Adrenal gland (tissue), 5 donors: ENCODE measurements at regions not wholly inside any gene's neighbourhood (a gene's known extent, or its start where the extent isn't known, plus 50 kb on each side); places are given as distances from the start of the nearest gene placed in this dataset.

ENCODE experiments used
- CTCF ChIP-seq, 6 experiments: fragments of 450-650 bp in 4 of 6; fragments of 200-600 bp in 2 of 6; sonication (generic) in 1 of 6; IDR thresholded peaks; 1 replicate in 5 of 6; 2 replicates in 1 of 6; pipeline versions ENCODE4 v1.5.1 to v1.8.0; 2016 to 2021; ENCODE audit warnings: antibody characterized with exemption in 6 of 6, mild to moderate bottlenecking in 2 of 6, moderate library complexity in 1 of 6
- POLR2A ChIP-seq, 2 donors: fragments of 450-650 bp; IDR thresholded peaks; one replicate each; pipeline ENCODE4 v1.6.1; 2017; ENCODE audit warnings: antibody characterized with exemption in 2 of 2, mild to moderate bottlenecking in 2 of 2, moderate library complexity in 1 of 2
- donor health status: DM: no; HTN: no; CAD: no.

DNA sequence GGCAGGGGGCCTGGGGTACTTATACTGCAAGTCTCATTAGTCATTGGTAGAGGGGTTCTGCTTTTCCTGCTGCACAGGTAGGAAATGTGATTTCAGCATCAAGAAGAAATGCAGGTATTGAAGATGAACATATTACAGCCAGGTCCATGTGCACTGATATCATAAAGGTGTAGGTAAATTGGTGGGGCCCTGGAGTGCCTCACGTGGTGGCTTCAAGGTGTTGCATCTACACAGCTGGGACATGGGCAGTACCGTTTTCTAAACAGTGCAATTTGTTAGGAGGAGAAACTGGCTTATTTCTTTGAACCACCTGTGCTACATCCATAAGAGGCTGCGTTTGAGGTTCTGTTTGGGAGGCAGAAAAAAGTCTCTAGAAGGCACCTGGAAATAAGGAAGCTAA is 618.1 kb upstream of the RBFOX1 start:
- no peak for TF ChIP-seq CTCF (IDR thresholded peaks at IDR 0.05)
- TF ChIP-seq POLR2A (IDR thresholded peaks at IDR 0.05) = no peak
